ENCODE measurements at regions not wholly inside any gene's neighbourhood (a gene's known extent, or its start where the extent isn't known, plus 50 kb on each side); places are given as distances from the start of the nearest gene placed in this dataset.
"Not testable (repeated sequence)": the region's sequence is repeated elsewhere in the genome, so short reads cannot be mapped to it uniquely, and the experiment has no call there.

- TF ChIP-seq, protein P1, sequence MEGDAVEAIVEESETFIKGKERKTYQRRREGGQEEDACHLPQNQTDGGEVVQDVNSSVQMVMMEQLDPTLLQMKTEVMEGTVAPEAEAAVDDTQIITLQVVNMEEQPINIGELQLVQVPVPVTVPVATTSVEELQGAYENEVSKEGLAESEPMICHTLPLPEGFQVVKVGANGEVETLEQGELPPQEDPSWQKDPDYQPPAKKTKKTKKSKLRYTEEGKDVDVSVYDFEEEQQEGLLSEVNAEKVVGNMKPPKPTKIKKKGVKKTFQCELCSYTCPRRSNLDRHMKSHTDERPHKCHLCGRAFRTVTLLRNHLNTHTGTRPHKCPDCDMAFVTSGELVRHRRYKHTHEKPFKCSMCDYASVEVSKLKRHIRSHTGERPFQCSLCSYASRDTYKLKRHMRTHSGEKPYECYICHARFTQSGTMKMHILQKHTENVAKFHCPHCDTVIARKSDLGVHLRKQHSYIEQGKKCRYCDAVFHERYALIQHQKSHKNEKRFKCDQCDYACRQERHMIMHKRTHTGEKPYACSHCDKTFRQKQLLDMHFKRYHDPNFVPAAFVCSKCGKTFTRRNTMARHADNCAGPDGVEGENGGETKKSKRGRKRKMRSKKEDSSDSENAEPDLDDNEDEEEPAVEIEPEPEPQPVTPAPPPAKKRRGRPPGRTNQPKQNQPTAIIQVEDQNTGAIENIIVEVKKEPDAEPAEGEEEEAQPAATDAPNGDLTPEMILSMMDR (IDR thresholded peaks at IDR 0.05; ENCODE audit: unreplicated experiment) = no peak
- Mint-ChIP-seq H3K4me3 (no peak overlapping the region), H3K27me3 (ENCODE audit: low read depth) (no peaks in the 10 kb centered on the region), H3K36me3 (peaks cover 2% of the 10 kb centered on the region), H3K4me1 (no peaks in the 10 kb centered on the region), H3K9me3 (peaks cover 50% of the 10 kb centered on the region), H3K27ac (no peak overlapping the region)
- no peak for DNase-seq (ENCODE audit: low spot score in 2 of 2, unreplicated experiment in 2 of 2)
Measured at GRCh38 chr17:26773189-26774188, 520.4 kb upstream of the WSB1 start.

DNA sequence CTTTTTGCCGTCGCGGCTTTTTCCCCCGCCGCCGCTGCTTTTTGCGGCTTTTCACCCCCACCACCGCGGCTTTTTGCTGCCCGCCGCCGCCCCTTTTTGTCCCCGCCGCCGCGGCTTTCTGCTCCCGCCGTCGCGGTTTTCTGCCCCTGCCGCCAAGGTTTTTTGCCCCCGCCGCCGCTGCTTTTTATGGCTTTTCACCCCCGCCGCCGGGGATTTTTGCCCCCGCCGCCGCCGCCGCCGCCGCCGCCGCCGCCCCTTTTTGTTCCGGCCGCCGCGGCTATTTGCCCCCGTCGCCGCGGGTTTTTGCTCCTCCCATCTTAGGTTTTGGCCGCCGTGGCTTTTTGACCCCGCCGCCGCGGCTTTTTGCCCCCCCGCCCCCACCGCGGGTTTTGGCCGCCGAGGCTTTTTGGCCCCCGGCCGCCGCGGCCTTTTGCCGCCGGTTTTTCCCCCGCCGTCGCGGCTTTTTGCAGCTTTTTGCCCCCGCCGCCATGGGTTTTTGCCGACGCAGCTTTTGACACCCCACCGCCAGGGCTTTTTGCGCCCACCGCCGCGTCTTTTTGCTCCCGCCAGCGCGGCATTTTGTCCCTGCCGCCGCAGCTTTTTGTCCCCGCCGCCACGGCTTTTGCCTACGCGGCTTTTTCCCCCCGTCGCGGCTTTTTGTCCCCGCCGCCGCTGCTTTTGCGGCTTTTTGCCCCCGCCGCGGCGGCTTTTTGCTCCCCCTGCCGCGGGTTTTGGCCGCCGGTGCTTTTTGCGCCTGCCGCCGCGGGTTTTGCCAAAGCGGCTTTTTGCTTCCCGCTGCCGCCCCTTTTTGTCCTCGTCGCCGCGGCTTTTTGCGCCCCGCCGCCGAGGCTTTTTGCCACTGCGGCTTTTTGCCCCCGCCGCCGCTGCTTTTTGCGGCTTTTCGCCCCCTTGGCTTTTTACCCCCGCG lies 519.4 kb upstream of the WSB1 start:
- no peak overlapping the region for H3K4me3 Mint-ChIP-seq
- no peaks in the 10 kb centered on the region for H3K27me3 Mint-ChIP-seq (ENCODE audit: low read depth)
- TF ChIP-seq, protein P1 (IDR thresholded peaks at IDR 0.05; ENCODE audit: unreplicated experiment) = no peak
- H3K9me3 Mint-ChIP-seq = peaks cover 40% of the 10 kb centered on the region
- H3K27ac Mint-ChIP-seq = no peak overlapping the region
- no peak for DNase-seq (ENCODE audit: low spot score in 2 of 2, unreplicated experiment in 2 of 2)
- H3K36me3 Mint-ChIP-seq = peaks cover 2% of the 10 kb centered on the region
- H3K4me1 Mint-ChIP-seq = no peaks in the 10 kb centered on the region

GRCh38 chr17:26775219-26775822 lies 518.6 kb upstream of the WSB1 start:
- H3K9me3 Mint-ChIP-seq = peaks cover 36% of the 10 kb centered on the region
- H3K4me3 Mint-ChIP-seq = no peak overlapping the region
- DNase-seq (ENCODE audit: low spot score in 2 of 2, unreplicated experiment in 2 of 2) = no peak
- no peaks in the 10 kb centered on the region for H3K27me3 Mint-ChIP-seq (ENCODE audit: low read depth)
- no peak overlapping the region for H3K27ac Mint-ChIP-seq
- H3K36me3 Mint-ChIP-seq = peaks cover 2% of the 10 kb centered on the region
- TF ChIP-seq, protein P1 (IDR thresholded peaks at IDR 0.05; ENCODE audit: unreplicated experiment) = no peak
- no peaks in the 10 kb centered on the region for H3K4me1 Mint-ChIP-seq

DNA sequence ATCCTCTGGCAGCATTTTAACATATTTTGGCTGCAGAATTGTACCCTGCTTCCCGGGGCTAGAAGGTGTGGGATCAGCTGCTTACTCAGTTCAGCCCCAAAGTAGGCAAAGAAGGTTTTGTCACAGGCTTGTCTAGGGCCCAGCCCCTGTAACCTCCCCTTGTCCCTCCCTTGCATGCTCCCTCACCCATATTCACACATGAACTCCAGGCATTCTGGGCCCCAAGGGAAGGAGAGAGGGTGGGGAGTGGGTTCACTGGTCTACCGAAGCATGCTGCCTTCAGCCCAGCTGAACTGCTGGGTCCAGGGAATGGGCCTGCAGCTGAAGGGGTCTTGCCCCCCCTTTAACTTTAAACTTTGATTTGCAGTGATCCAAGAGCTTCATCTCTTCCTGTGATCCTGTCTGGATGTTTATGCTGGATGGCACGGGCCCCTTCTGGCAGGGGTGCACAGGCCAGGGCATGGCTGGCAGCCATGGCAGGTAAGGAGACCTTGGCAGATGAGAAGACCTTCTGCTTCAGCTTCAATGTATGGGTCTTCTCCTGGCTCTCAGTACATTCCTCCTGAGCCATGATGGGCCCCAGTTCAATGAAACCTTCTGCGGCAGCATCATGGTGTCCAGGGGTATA lies 513.6 kb upstream of the WSB1 start:
- H3K4me1 Mint-ChIP-seq; H3K36me3 Mint-ChIP-seq; H3K27ac Mint-ChIP-seq; H3K4me3 Mint-ChIP-seq; H3K27me3 Mint-ChIP-seq (ENCODE audit: low read depth); DNase-seq (ENCODE audit: low spot score in 2 of 2, unreplicated experiment in 2 of 2): not testable (repeated sequence)
- H3K9me3 Mint-ChIP-seq = peaks cover 34% of the 10 kb centered on the region

GRCh38 chr17:26782153-26782552 lies 511.8 kb upstream of the WSB1 start:
- Mint-ChIP-seq H3K9me3 (peaks cover 22% of the 10 kb centered on the region), H3K4me3 (no peak overlapping the region), H3K27me3 (ENCODE audit: low read depth) (no peaks in the 10 kb centered on the region), H3K4me1 (no peaks in the 10 kb centered on the region), H3K27ac (no peak overlapping the region), H3K36me3 (peaks cover 2% of the 10 kb centered on the region)
- TF ChIP-seq, protein P1 (IDR thresholded peaks at IDR 0.05; ENCODE audit: unreplicated experiment) = no peak
- no peak for DNase-seq (ENCODE audit: low spot score in 2 of 2, unreplicated experiment in 2 of 2)

Data from mesothelial cell of epicardium (in vitro differentiated cells).